ENCODE measurements at regions not wholly inside any gene's neighbourhood (a gene's known extent, or its start where the extent isn't known, plus 50 kb on each side); places are given as distances from the start of the nearest gene placed in this dataset.

GRCh38 chr10:7477538-7478334, 66.9 kb upstream of the SFMBT2 start:
- intact Hi-C loops (cut with DNase I, micrococcal nuclease) = no loop called here

GRCh38 chr10:7475939-7476338, 65.1 kb upstream of the SFMBT2 start:
- ATAC-seq (no peak), DNase-seq (no peak)
- no peak overlapping the region for H3K4me3 ChIP-seq
- no peaks in the 10 kb centered on the region for H3K36me3 ChIP-seq (ENCODE audit: low read depth)
- no peaks in the 10 kb centered on the region for H3K4me1 ChIP-seq (ENCODE audit: low read depth)
- TF ChIP-seq CTCF (IDR thresholded peaks at IDR 0.05) = no peak
- intact Hi-C loops (cut with DNase I, micrococcal nuclease) = no loop called here
- no peaks in the 10 kb centered on the region for H3K9me3 ChIP-seq

More at GRCh38 chr10:7477538-7478334, 66.9 kb upstream of the SFMBT2 start:
- no peak for TF ChIP-seq CTCF (IDR thresholded peaks at IDR 0.05)
- H3K4me1 ChIP-seq (ENCODE audit: low read depth) = no peaks in the 10 kb centered on the region
- DNase-seq (no peak), ATAC-seq (peak; percentile 29)
- H3K4me3 ChIP-seq = no peak overlapping the region
- H3K36me3 ChIP-seq (ENCODE audit: low read depth) = no peaks in the 10 kb centered on the region
- H3K9me3 ChIP-seq = no peaks in the 10 kb centered on the region

- Histone ChIP-seq H3K4me3 (no peak overlapping the region), H3K4me1 (ENCODE audit: low read depth) (no peaks in the 10 kb centered on the region), H3K36me3 (ENCODE audit: low read depth) (no peaks in the 10 kb centered on the region), H3K9me3 (no peaks in the 10 kb centered on the region)
- DNase-seq (peak in 1 of 3 donors; percentile 34), ATAC-seq (peak; percentile 43)
- TF ChIP-seq CTCF (IDR thresholded peaks at IDR 0.05) = no peak
- intact Hi-C loops (cut with DNase I, micrococcal nuclease) = no loop called here
Measured at GRCh38 chr10:7475046-7475911, 64.4 kb upstream of the SFMBT2 start.

- no peaks in the 10 kb centered on the region for H3K4me1 ChIP-seq (ENCODE audit: low read depth)
- ATAC-seq = no peak
- H3K36me3 ChIP-seq (ENCODE audit: low read depth) = no peaks in the 10 kb centered on the region
Measured at GRCh38 chr10:7474388-7474787, 63.6 kb upstream of the SFMBT2 start.

GRCh38 chr10:7473474-7473873, 62.6 kb upstream of the SFMBT2 start:
- Histone ChIP-seq H3K9me3 (no peaks in the 10 kb centered on the region), H3K4me3 (no peak overlapping the region), H3K36me3 (ENCODE audit: low read depth) (no peaks in the 10 kb centered on the region), H3K4me1 (ENCODE audit: low read depth) (no peaks in the 10 kb centered on the region)
- intact Hi-C loops (cut with DNase I, micrococcal nuclease) = no loop called here
- no peak for TF ChIP-seq CTCF (IDR thresholded peaks at IDR 0.05)
- DNase-seq (no peak), ATAC-seq (no peak)

More at GRCh38 chr10:7474388-7474787, 63.6 kb upstream of the SFMBT2 start:
- Histone ChIP-seq H3K9me3 (no peaks in the 10 kb centered on the region), H3K4me3 (no peak overlapping the region)
- DNase-seq = no peak
- intact Hi-C loops (cut with DNase I, micrococcal nuclease) = no loop called here
- no peak for TF ChIP-seq CTCF (IDR thresholded peaks at IDR 0.05)
